CD14-positive monocyte (primary cell): ENCODE measurements at regions not wholly inside any gene's neighbourhood (a gene's known extent, or its start where the extent isn't known, plus 50 kb on each side); places are given as distances from the start of the nearest gene placed in this dataset.

Source experiments
- DNase-seq, 3 donors: peaks; one replicate each; pipeline ENCODE4 v3.0.0-alpha.2; 2011 to 2022
- H2AFZ ChIP-seq: 2 replicates; pipeline ENCODE4 v1.6.0; 2012; ENCODE audit warnings: mild to moderate bottlenecking, low read depth, low read length, inconsistent platforms; ENCODE audit not compliant: insufficient read depth, poor library complexity, severe bottlenecking
- H3K27ac ChIP-seq, 2 donors: 1 replicate in 1 of 2; 2 replicates in 1 of 2; pipeline ENCODE4 v1.5.1; 2012 to 2013; ENCODE audit warnings: low read length in 2 of 2, control low read depth in 1 of 2, inconsistent platforms in 1 of 2, low read depth in 1 of 2, mild to moderate bottlenecking in 1 of 2
- H3K27me3 ChIP-seq, 2 donors: one replicate each; pipeline versions ENCODE4 v1.6.0 to v1.6.1; 2011 to 2013; ENCODE audit warnings: low read length in 2 of 2; ENCODE audit not compliant: control insufficient read depth in 2 of 2, insufficient read depth in 2 of 2
- H3K36me3 ChIP-seq, 2 donors: replicated peaks in 1 of 2; 1 replicate in 1 of 2; 2 replicates in 1 of 2; pipeline versions ENCODE4 v1.5.1 to v1.6.1; 2012 to 2013; ENCODE audit warnings: low read length in 2 of 2, control low read depth in 1 of 2, inconsistent platforms in 1 of 2, mild to moderate bottlenecking in 1 of 2; ENCODE audit not compliant: insufficient read depth in 2 of 2, control insufficient read depth in 1 of 2
- H3K4me1 ChIP-seq, 2 donors: 1 replicate in 1 of 2; 2 replicates in 1 of 2; pipeline versions ENCODE4 v1.5.1 to v1.6.1; 2012 to 2013; ENCODE audit warnings: low read length in 2 of 2, control low read depth in 1 of 2, inconsistent platforms in 1 of 2, mild to moderate bottlenecking in 1 of 2, moderate library complexity in 1 of 2; ENCODE audit not compliant: insufficient read depth in 2 of 2, control insufficient read depth in 1 of 2
- H3K4me2 ChIP-seq: replicated peaks from 2 replicates; pipeline ENCODE3; 2012; ENCODE audit warnings: low read length, moderate library complexity, mild to moderate bottlenecking; ENCODE audit not compliant: poor library complexity, severe bottlenecking; ENCODE audit errors: extremely low read depth
- H3K4me3 ChIP-seq, 3 experiments: fragments of 200-600 bp in 1 of 3; sonication (generic) in 1 of 3; replicated peaks in 1 of 3; 1 replicate in 2 of 3; 2 replicates in 1 of 3; pipeline ENCODE4 v1.5.1; 2011 to 2013; ENCODE audit warnings: low read length in 3 of 3, mild to moderate bottlenecking in 3 of 3, control low read depth in 2 of 3, low read depth in 2 of 3, inconsistent platforms in 1 of 3, moderate library complexity in 1 of 3
- H3K79me2 ChIP-seq: 2 replicates; pipeline ENCODE4 v1.6.0; 2012; ENCODE audit warnings: mild to moderate bottlenecking, control low read depth, inconsistent platforms, low read length, moderate library complexity; ENCODE audit not compliant: insufficient read depth
- H3K9ac ChIP-seq: 2 replicates; pipeline ENCODE4 v1.6.0; 2017; ENCODE audit warnings: low read length, mild to moderate bottlenecking; ENCODE audit not compliant: insufficient read depth, poor library complexity, severe bottlenecking
- H3K9me3 ChIP-seq, 2 donors: replicated peaks in 1 of 2; 1 replicate in 1 of 2; 2 replicates in 1 of 2; pipeline versions ENCODE4 v1.5.1 to v1.6.1; 2012 to 2013; ENCODE audit warnings: low read length in 2 of 2, control low read depth in 1 of 2; ENCODE audit not compliant: control insufficient read depth in 1 of 2, insufficient read depth in 1 of 2
- H4K20me1 ChIP-seq: 2 replicates; pipeline ENCODE4 v1.6.0; 2012; ENCODE audit warnings: mild to moderate bottlenecking, low read length, control low read depth, moderate library complexity; ENCODE audit not compliant: insufficient read depth
- H3K27ac Mint-ChIP-seq, 7 donors: one replicate each; pipeline ENCODE4 v1.8.0; 2020; ENCODE audit warnings: mild to moderate bottlenecking in 7 of 7, mixed read lengths in 7 of 7, moderate library complexity in 6 of 7, inconsistent platforms in 2 of 7
- H3K27me3 Mint-ChIP-seq, 3 donors: one replicate each; pipeline ENCODE4 v1.8.0; 2021 to 2022; ENCODE audit warnings: low read depth in 3 of 3, mild to moderate bottlenecking in 3 of 3, mixed read lengths in 3 of 3, moderate library complexity in 3 of 3, inconsistent platforms in 1 of 3
- H3K36me3 Mint-ChIP-seq, 2 donors: one replicate each; pipeline ENCODE4 v1.8.0; 2020; ENCODE audit warnings: mixed read lengths in 2 of 2, inconsistent platforms in 1 of 2, mild to moderate bottlenecking in 1 of 2
- H3K4me1 Mint-ChIP-seq: one replicate; pipeline ENCODE4 v1.8.0; 2020; ENCODE audit warnings: mild to moderate bottlenecking, mixed read lengths
- H3K4me3 Mint-ChIP-seq, 2 donors: one replicate each; pipeline ENCODE4 v1.8.0; 2020; ENCODE audit warnings: mild to moderate bottlenecking in 2 of 2, mixed read lengths in 2 of 2, moderate library complexity in 1 of 2
- H3K9me3 Mint-ChIP-seq, 7 donors: one replicate each; pipeline ENCODE4 v1.8.0; 2020 to 2022; ENCODE audit warnings: mixed read lengths in 7 of 7, mild to moderate bottlenecking in 6 of 7, moderate library complexity in 6 of 7, inconsistent platforms in 2 of 7
- CTCF ChIP-seq: fragments of 200-600 bp; IDR thresholded peaks from one replicate; pipeline ENCODE4 v1.8.0; 2022; ENCODE audit warnings: antibody characterized with exemption, mild to moderate bottlenecking
- WGBS: methylation state at CpG from one replicate; pipeline ENCODE4 v1.1.5; 2013; ENCODE audit warnings: missing lambda C conversion rate; ENCODE audit not compliant: insufficient coverage; 5-methylcytosine and 5-hydroxymethylcytosine counted together
- intact Hi-C, 2 donors: fragments of 100-400 bp; cut with micrococcal nuclease; formaldehyde crosslinking; loops; one replicate each; pipeline versions ENCODE4 v1.15.0 to v1.15.1; 2023

- H3K27me3 ChIP-seq: no peaks in the 10 kb centered on the region
- no peak overlapping the region for H3K27ac ChIP-seq
- TF ChIP-seq CTCF: no peak
- H3K4me2 ChIP-seq: peak overlapping the region; percentile 2
- H4K20me1 ChIP-seq: no peaks in the 10 kb centered on the region
- H3K4me1 Mint-ChIP-seq: peaks cover 9% of the 10 kb centered on the region
- H3K9ac ChIP-seq: no peak overlapping the region
- H3K4me3 ChIP-seq: no peak overlapping the region
- no peaks in the 10 kb centered on the region for H3K36me3 Mint-ChIP-seq
- peak overlapping the region; percentile 49 for H2AFZ ChIP-seq
- peaks cover 7 to 8% of the 10 kb centered on the region in 2 donors for H3K4me1 ChIP-seq
- H3K27ac Mint-ChIP-seq: peak overlapping the region in 3 of 7 donors; percentile 18 to 66 (median 30)
- H3K4me3 Mint-ChIP-seq: peak overlapping the region in 1 of 2 donors; percentile 83
- intact Hi-C loops: no loop called here
- WGBS: 100% methylated on average over 1 of the region's 5 CpGs
- peaks cover 0 to 8% (median 3%) of the 10 kb centered on the region in 3 donors for H3K27me3 Mint-ChIP-seq
- no peaks in the 10 kb centered on the region for H3K36me3 ChIP-seq
- no peak for DNase-seq
- no peaks in the 10 kb centered on the region for H3K9me3 ChIP-seq
- no peaks in the 10 kb centered on the region for H3K79me2 ChIP-seq
- H3K9me3 Mint-ChIP-seq: peaks cover 0 to 3% (median 0%) of the 10 kb centered on the region in 7 donors
Measured at GRCh38 chr14:65346474-65346873, 66.1 kb upstream of the FUT8 start.

- WGBS: no CpG with 5 or more reads among the region's 5 CpGs
Measured at GRCh38 chr14:65346895-65347294, 65.6 kb upstream of the FUT8 start.

More at GRCh38 chr14:65346895-65347294, 65.6 kb upstream of the FUT8 start:
- Histone ChIP-seq H4K20me1 (no peaks in the 10 kb centered on the region), H3K27me3 (no peaks in the 10 kb centered on the region), H3K9ac (no peak overlapping the region), H3K36me3 (no peaks in the 10 kb centered on the region), H3K4me3 (no peak overlapping the region), H3K79me2 (no peaks in the 10 kb centered on the region), H3K4me1 (peaks cover 7 to 8% of the 10 kb centered on the region in 2 donors), H3K4me2 (peak overlapping the region; percentile 2), H3K9me3 (no peaks in the 10 kb centered on the region), H2AFZ (peak overlapping the region; percentile 49), H3K27ac (no peak overlapping the region)
- Mint-ChIP-seq H3K27me3 (peaks cover 0 to 8% (median 3%) of the 10 kb centered on the region in 3 donors), H3K36me3 (no peaks in the 10 kb centered on the region), H3K9me3 (peaks cover 0 to 3% (median 0%) of the 10 kb centered on the region in 7 donors), H3K4me1 (peaks cover 9% of the 10 kb centered on the region), H3K27ac (peak overlapping the region in 2 of 7 donors; percentile 66), H3K4me3 (peak overlapping the region; percentile 11 to 83)
- intact Hi-C loops: no loop called here
- peak; percentile 23 to 46 (median 25) for DNase-seq
- no peak for TF ChIP-seq CTCF
